Naive B cell (primary cell): ENCODE measurements at regions not wholly inside any gene's neighbourhood (a gene's known extent, or its start where the extent isn't known, plus 50 kb on each side); places are given as distances from the start of the nearest gene placed in this dataset.
"Not testable (repeated sequence)": the region's sequence is repeated elsewhere in the genome, so short reads cannot be mapped to it uniquely, and the experiment has no call there.

Experiments used
- ATAC-seq, 2 donors: fragments of 150-1000 bp; cut with Tn5 transposase; 2 replicates each; pipeline ENCODE4 v1.10.0; 2021; ENCODE audit warnings: low read depth in 2 of 2, mild to moderate bottlenecking in 2 of 2, moderate library complexity in 2 of 2
- DNase-seq: peaks from one replicate; pipeline ENCODE4 v3.0.0; 2022
- H3K27ac Mint-ChIP-seq, 6 donors: one replicate each; pipeline ENCODE4 v1.8.0; 2020 to 2022; ENCODE audit warnings: mild to moderate bottlenecking in 6 of 6, mixed read lengths in 6 of 6, moderate library complexity in 5 of 6, inconsistent platforms in 2 of 6
- H3K27me3 Mint-ChIP-seq, 3 donors: one replicate each; pipeline ENCODE4 v1.8.0; 2021 to 2022; ENCODE audit warnings: mixed read lengths in 3 of 3, mild to moderate bottlenecking in 1 of 3
- H3K36me3 Mint-ChIP-seq, 2 donors: one replicate each; pipeline ENCODE4 v1.8.0; 2020 to 2022; ENCODE audit warnings: mixed read lengths in 2 of 2, inconsistent platforms in 1 of 2, mild to moderate bottlenecking in 1 of 2
- H3K4me1 Mint-ChIP-seq, 3 donors: one replicate each; pipeline ENCODE4 v1.8.0; 2020 to 2022; ENCODE audit warnings: mixed read lengths in 3 of 3, inconsistent platforms in 1 of 3, mild to moderate bottlenecking in 1 of 3, moderate library complexity in 1 of 3
- H3K4me3 Mint-ChIP-seq, 8 donors: one replicate each; pipeline ENCODE4 v1.8.0; 2020 to 2022; ENCODE audit warnings: mild to moderate bottlenecking in 8 of 8, mixed read lengths in 8 of 8, moderate library complexity in 8 of 8, inconsistent platforms in 2 of 8
- H3K9me3 Mint-ChIP-seq, 7 donors: one replicate each; pipeline ENCODE4 v1.8.0; 2020 to 2022; ENCODE audit warnings: mixed read lengths in 7 of 7, mild to moderate bottlenecking in 5 of 7, inconsistent platforms in 2 of 7, moderate library complexity in 1 of 7

- Mint-ChIP-seq H3K4me1 (no peaks in the 10 kb centered on the region), H3K4me3 (no peak overlapping the region), H3K27ac (no peak overlapping the region)
Observed at GRCh38 chr4:60723796-60724195, 476.3 kb upstream of the ADGRL3 start.

GRCh38 chr4:60724623-60725022 is 475.5 kb upstream of the ADGRL3 start:
- no peak overlapping the region for H3K27ac Mint-ChIP-seq
- no peak for ATAC-seq
- H3K4me3 Mint-ChIP-seq, result no peak overlapping the region

More at GRCh38 chr4:60723796-60724195, 476.3 kb upstream of the ADGRL3 start:
- Mint-ChIP-seq H3K36me3 (no peaks in the 10 kb centered on the region), H3K27me3 (no peaks in the 10 kb centered on the region), H3K9me3 (peaks cover 0 to 9% (median 0%) of the 10 kb centered on the region in 7 donors)
- ATAC-seq, result no peak
- DNase-seq, result no peak

GRCh38 chr4:60726779-60727178 is 473.3 kb upstream of the ADGRL3 start:
- Mint-ChIP-seq H3K4me1 (no peaks in the 10 kb centered on the region), H3K9me3 (peaks cover 0 to 8% (median 0%) of the 10 kb centered on the region in 7 donors), H3K36me3 (no peaks in the 10 kb centered on the region), H3K4me3 (no peak overlapping the region), H3K27ac (no peak overlapping the region), H3K27me3 (no peaks in the 10 kb centered on the region)
- DNase-seq (no peak), ATAC-seq (no peak)

More at GRCh38 chr4:60724623-60725022, 475.5 kb upstream of the ADGRL3 start:
- H3K4me1 Mint-ChIP-seq, result no peaks in the 10 kb centered on the region
- H3K27me3 Mint-ChIP-seq, result no peaks in the 10 kb centered on the region
- H3K36me3 Mint-ChIP-seq, result no peaks in the 10 kb centered on the region
- H3K9me3 Mint-ChIP-seq, result peaks cover 0 to 9% (median 0%) of the 10 kb centered on the region in 7 donors
- DNase-seq, result no peak

- Mint-ChIP-seq H3K9me3 (peaks cover 0 to 12% (median 5%) of the 10 kb centered on the region in 7 donors), H3K4me3 (no peak overlapping the region), H3K36me3 (no peaks in the 10 kb centered on the region), H3K27ac (no peak overlapping the region), H3K4me1 (no peaks in the 10 kb centered on the region), H3K27me3 (no peaks in the 10 kb centered on the region)
- ATAC-seq, result no peak
- DNase-seq, result no peak
Observed at GRCh38 chr4:60729194-60729593, 470.9 kb upstream of the ADGRL3 start.

GRCh38 chr4:60729764-60730163 is 470.4 kb upstream of the ADGRL3 start:
- not testable (repeated sequence) for H3K4me3 Mint-ChIP-seq, DNase-seq, H3K36me3 Mint-ChIP-seq, H3K27me3 Mint-ChIP-seq, H3K4me1 Mint-ChIP-seq, ATAC-seq, H3K27ac Mint-ChIP-seq
- peaks cover 2 to 16% (median 8%) of the 10 kb centered on the region in 7 donors for H3K9me3 Mint-ChIP-seq

- Mint-ChIP-seq H3K27me3 (no peaks in the 10 kb centered on the region), H3K36me3 (no peaks in the 10 kb centered on the region), H3K4me3 (no peak overlapping the region), H3K4me1 (no peaks in the 10 kb centered on the region), H3K27ac (no peak overlapping the region), H3K9me3 (peaks cover 5 to 16% (median 13%) of the 10 kb centered on the region in 7 donors)
- ATAC-seq (no peak), DNase-seq (no peak)
Observed at GRCh38 chr4:60737858-60738257, 462.3 kb upstream of the ADGRL3 start.

- Mint-ChIP-seq H3K9me3 (peaks cover 1 to 12% (median 5%) of the 10 kb centered on the region in 7 donors), H3K4me3 (no peak overlapping the region), H3K27me3 (no peaks in the 10 kb centered on the region), H3K27ac (no peak overlapping the region), H3K36me3 (no peaks in the 10 kb centered on the region), H3K4me1 (no peaks in the 10 kb centered on the region)
- DNase-seq (no peak), ATAC-seq (no peak)
Observed at GRCh38 chr4:60743654-60744053, 456.5 kb upstream of the ADGRL3 start.

GRCh38 chr4:60744767-60745166 is 455.4 kb upstream of the ADGRL3 start:
- DNase-seq (no peak), ATAC-seq (no peak)
- Mint-ChIP-seq H3K4me3 (no peak overlapping the region), H3K27me3 (no peaks in the 10 kb centered on the region), H3K4me1 (no peaks in the 10 kb centered on the region), H3K27ac (no peak overlapping the region), H3K9me3 (peaks cover 0 to 11% (median 5%) of the 10 kb centered on the region in 7 donors), H3K36me3 (no peaks in the 10 kb centered on the region)

- Mint-ChIP-seq H3K4me1 (no peaks in the 10 kb centered on the region), H3K9me3 (peaks cover 0 to 11% (median 5%) of the 10 kb centered on the region in 7 donors), H3K27ac (no peak overlapping the region), H3K36me3 (no peaks in the 10 kb centered on the region), H3K4me3 (no peak overlapping the region), H3K27me3 (no peaks in the 10 kb centered on the region)
- ATAC-seq (no peak), DNase-seq (no peak)
Observed at GRCh38 chr4:60745800-60746571, 454.1 kb upstream of the ADGRL3 start.

GRCh38 chr4:60750962-60751361 is 449.2 kb upstream of the ADGRL3 start:
- Mint-ChIP-seq H3K4me1 (no peaks in the 10 kb centered on the region), H3K36me3 (no peaks in the 10 kb centered on the region), H3K27ac (no peak overlapping the region), H3K4me3 (no peak overlapping the region), H3K9me3 (peaks cover 0 to 7% (median 3%) of the 10 kb centered on the region in 7 donors), H3K27me3 (no peaks in the 10 kb centered on the region)
- ATAC-seq (no peak), DNase-seq (no peak)

- DNase-seq (no peak), ATAC-seq (no peak)
- Mint-ChIP-seq H3K9me3 (peaks cover 0 to 7% (median 2%) of the 10 kb centered on the region in 7 donors), H3K27ac (no peak overlapping the region), H3K4me1 (no peaks in the 10 kb centered on the region), H3K4me3 (no peak overlapping the region), H3K36me3 (no peaks in the 10 kb centered on the region), H3K27me3 (no peaks in the 10 kb centered on the region)
Observed at GRCh38 chr4:60757986-60758680, 442.0 kb upstream of the ADGRL3 start.

- no peaks in the 10 kb centered on the region for H3K36me3 Mint-ChIP-seq
- H3K27ac Mint-ChIP-seq, result no peak overlapping the region
- no peaks in the 10 kb centered on the region for H3K4me1 Mint-ChIP-seq
- H3K4me3 Mint-ChIP-seq, result no peak overlapping the region
- no peak for DNase-seq
- peaks cover 0 to 10% (median 2%) of the 10 kb centered on the region in 7 donors for H3K9me3 Mint-ChIP-seq
- H3K27me3 Mint-ChIP-seq, result no peaks in the 10 kb centered on the region
- ATAC-seq, result no peak
Observed at GRCh38 chr4:60759518-60760245, 440.4 kb upstream of the ADGRL3 start.

GRCh38 chr4:60780874-60781273 is 419.3 kb upstream of the ADGRL3 start:
- no peak for ATAC-seq
- H3K4me3 Mint-ChIP-seq, result no peak overlapping the region
- no peaks in the 10 kb centered on the region for H3K4me1 Mint-ChIP-seq
- no peaks in the 10 kb centered on the region for H3K36me3 Mint-ChIP-seq
- peaks cover 0 to 7% (median 0%) of the 10 kb centered on the region in 7 donors for H3K9me3 Mint-ChIP-seq
- no peaks in the 10 kb centered on the region for H3K27me3 Mint-ChIP-seq
- no peak overlapping the region for H3K27ac Mint-ChIP-seq
- DNase-seq, result no peak
